ENCODE measurements at regions not wholly inside any gene's neighbourhood (a gene's known extent, or its start where the extent isn't known, plus 50 kb on each side); places are given as distances from the start of the nearest gene placed in this dataset.

- Histone ChIP-seq H3K9me3 (ENCODE audit: control insufficient read depth, insufficient read depth, low read depth, low read length) (no peaks in the 10 kb centered on the region), H3K27ac (ENCODE audit: insufficient read depth, low read length) (no peak overlapping the region), H3K4me3 (replicated peaks in 1 of 4; ENCODE audit: control extremely low read depth in 1 of 4, insufficient read depth in 1 of 4, low read depth in 3 of 4, low read length in 4 of 4) (no peak overlapping the region), H3K27me3 (ENCODE audit: control insufficient read depth, insufficient read depth, low read length) (no peaks in the 10 kb centered on the region), H3K4me1 (ENCODE audit: control insufficient read depth, extremely low read depth, insufficient read depth, low read length) (no peaks in the 10 kb centered on the region), H4K20me1 (ENCODE audit: control insufficient read depth, extremely low read depth, insufficient read depth, low read length) (no peaks in the 10 kb centered on the region), H3K79me2 (ENCODE audit: control insufficient read depth, insufficient read depth, low read length) (no peaks in the 10 kb centered on the region), H2AFZ (ENCODE audit: low read length) (no peak overlapping the region), H3K36me3 (ENCODE audit: control insufficient read depth, insufficient read depth, low read length) (no peaks in the 10 kb centered on the region), H3K4me2 (ENCODE audit: extremely low read depth, insufficient read depth, low read length) (no peak overlapping the region), H3K9ac (ENCODE audit: insufficient read depth, low read length) (no peak overlapping the region)
- no peak for TF ChIP-seq CTCF (conservative IDR thresholded peaks at IDR 0.05 in 1 of 2, IDR thresholded peaks at IDR 0.05 in 1 of 2; ENCODE audit: low read depth in 1 of 2, low read length in 2 of 2)
- no peak for TF ChIP-seq EZH2 (IDR thresholded peaks at IDR 0.05; ENCODE audit: low read length, missing control alignments)
- DNase-seq (ENCODE audit: low read depth in 2 of 2), result no peak
Observed at GRCh38 chr7:56570968-56571367, 454.8 kb upstream of the NUPR2 start.

- no peaks in the 10 kb centered on the region for H3K36me3 ChIP-seq (ENCODE audit: control insufficient read depth, insufficient read depth, low read length)
- TF ChIP-seq EZH2 (IDR thresholded peaks at IDR 0.05; ENCODE audit: low read length, missing control alignments) (no peak), CTCF (conservative IDR thresholded peaks at IDR 0.05 in 1 of 2, IDR thresholded peaks at IDR 0.05 in 1 of 2; ENCODE audit: low read depth in 1 of 2, low read length in 2 of 2) (no peak)
Observed at GRCh38 chr7:56538541-56539429, 422.6 kb upstream of the NUPR2 start.

GRCh38 chr7:56537952-56538351 lies 421.7 kb upstream of the NUPR2 start:
- no peaks in the 10 kb centered on the region for H3K4me1 ChIP-seq (ENCODE audit: control insufficient read depth, extremely low read depth, insufficient read depth, low read length)
- no peaks in the 10 kb centered on the region for H3K9me3 ChIP-seq (ENCODE audit: control insufficient read depth, insufficient read depth, low read depth, low read length)
- H3K4me3 ChIP-seq (replicated peaks in 1 of 4; ENCODE audit: control extremely low read depth in 1 of 4, insufficient read depth in 1 of 4, low read depth in 3 of 4, low read length in 4 of 4), result no peak overlapping the region
- H3K27ac ChIP-seq (ENCODE audit: insufficient read depth, low read length), result no peak overlapping the region
- no peak overlapping the region for H3K4me2 ChIP-seq (ENCODE audit: extremely low read depth, insufficient read depth, low read length)
- TF ChIP-seq CTCF (conservative IDR thresholded peaks at IDR 0.05 in 1 of 2, IDR thresholded peaks at IDR 0.05 in 1 of 2; ENCODE audit: low read depth in 1 of 2, low read length in 2 of 2) (no peak), EZH2 (IDR thresholded peaks at IDR 0.05; ENCODE audit: low read length, missing control alignments) (no peak)
- H3K79me2 ChIP-seq (ENCODE audit: control insufficient read depth, insufficient read depth, low read length), result no peaks in the 10 kb centered on the region
- H3K9ac ChIP-seq (ENCODE audit: insufficient read depth, low read length), result no peak overlapping the region
- H4K20me1 ChIP-seq (ENCODE audit: control insufficient read depth, extremely low read depth, insufficient read depth, low read length), result no peaks in the 10 kb centered on the region
- no peak overlapping the region for H2AFZ ChIP-seq (ENCODE audit: low read length)
- H3K36me3 ChIP-seq (ENCODE audit: control insufficient read depth, insufficient read depth, low read length), result no peaks in the 10 kb centered on the region
- no peaks in the 10 kb centered on the region for H3K27me3 ChIP-seq (ENCODE audit: control insufficient read depth, insufficient read depth, low read length)
- no peak for DNase-seq (ENCODE audit: low read depth in 2 of 2)

More at GRCh38 chr7:56538541-56539429, 422.6 kb upstream of the NUPR2 start:
- H4K20me1 ChIP-seq (ENCODE audit: control insufficient read depth, extremely low read depth, insufficient read depth, low read length), result no peaks in the 10 kb centered on the region
- no peaks in the 10 kb centered on the region for H3K9me3 ChIP-seq (ENCODE audit: control insufficient read depth, insufficient read depth, low read depth, low read length)
- H3K27ac ChIP-seq (ENCODE audit: insufficient read depth, low read length), result no peak overlapping the region
- no peak overlapping the region for H3K4me3 ChIP-seq (replicated peaks in 1 of 4; ENCODE audit: control extremely low read depth in 1 of 4, insufficient read depth in 1 of 4, low read depth in 3 of 4, low read length in 4 of 4)
- no peak overlapping the region for H3K9ac ChIP-seq (ENCODE audit: insufficient read depth, low read length)
- DNase-seq (ENCODE audit: low read depth in 2 of 2), result no peak
- H3K4me1 ChIP-seq (ENCODE audit: control insufficient read depth, extremely low read depth, insufficient read depth, low read length), result no peaks in the 10 kb centered on the region
- no peak overlapping the region for H3K4me2 ChIP-seq (ENCODE audit: extremely low read depth, insufficient read depth, low read length)
- H3K27me3 ChIP-seq (ENCODE audit: control insufficient read depth, insufficient read depth, low read length), result no peaks in the 10 kb centered on the region
- H2AFZ ChIP-seq (ENCODE audit: low read length), result no peak overlapping the region
- no peaks in the 10 kb centered on the region for H3K79me2 ChIP-seq (ENCODE audit: control insufficient read depth, insufficient read depth, low read length)
